HepG2 (cell line): ENCODE measurements at regions not wholly inside any gene's neighbourhood (a gene's known extent, or its start where the extent isn't known, plus 50 kb on each side); places are given as distances from the start of the nearest gene placed in this dataset.

Experiments used
- ATAC-seq: fragments of 200-7000 bp; cut with Tn5 transposase; 3 replicates; pipeline ENCODE4 v1.9.1; 2020; ENCODE audit warnings: mild to moderate bottlenecking, moderate library complexity
- BruUV-seq: library from RNA; stranded (reverse); fragments of 400-500 nt; replicated peaks from 2 replicates; lab custom pipeline; 2021; lab: Mats Ljungman, UMichigan
- CTCF ChIA-PET: fragments of 300-600 bp; formaldehyde crosslinking; extraction: SDS; loops from one replicate; lab custom pipeline; 2021; ENCODE audit warnings: low total read pairs, inconsistent platforms, low intra/inter-chr PET ratio; lab: Yijun Ruan, JAX
- POLR2A ChIA-PET: fragments of 350-600 bp; sonication (Branson Sonifier 250); formaldehyde crosslinking; loops from one replicate; lab custom pipeline; 2020; ENCODE audit warnings: antibody characterized with exemption, inconsistent platforms; lab: Yijun Ruan, JAX
- DNase-seq: peaks from one replicate; pipeline ENCODE4 v3.0.0-alpha.2; 2015; ENCODE audit warnings: low spot score
- FAIRE-seq: peaks from 3 replicates; lab custom pipeline; 2011; peaks lifted over from hg19 to GRCh38; lab: Jason Lieb, UNC
- H2AFZ ChIP-seq: one replicate; pipeline ENCODE4 v1.6.1; 2011; ENCODE audit warnings: low read length, inconsistent platforms
- H3K27ac ChIP-seq: fragments of 300-600 bp; 3 replicates; pipeline ENCODE4 v1.8.0; 2011; ENCODE audit warnings: mixed run types, mild to moderate bottlenecking, mixed read lengths, low read length, inconsistent platforms; ENCODE audit not compliant: insufficient read depth; ENCODE audit errors: extremely low read length
- H3K27me3 ChIP-seq, 2 experiments: fragments of 200-600 bp in 1 of 2; 2 replicates in 1 of 2; 3 replicates in 1 of 2; pipeline versions ENCODE4 v1.6.0 to v1.8.0; 2011; ENCODE audit warnings: low read length in 2 of 2, mild to moderate bottlenecking in 2 of 2, moderate library complexity in 2 of 2, inconsistent platforms in 1 of 2; ENCODE audit not compliant: insufficient read depth in 2 of 2, control insufficient read depth in 1 of 2
- H3K36me3 ChIP-seq, 2 experiments: fragments of 200-600 bp in 1 of 2; replicated peaks in 1 of 2; 2 replicates in 1 of 2; 3 replicates in 1 of 2; pipeline versions ENCODE4 v1.5.1 to v1.8.0; 2011; ENCODE audit warnings: low read length in 2 of 2, inconsistent platforms in 1 of 2; ENCODE audit not compliant: insufficient read depth in 2 of 2, control insufficient read depth in 1 of 2
- H3K4me1 ChIP-seq: 2 replicates; pipeline ENCODE4 v1.5.1; 2012; ENCODE audit warnings: low read length, inconsistent platforms; ENCODE audit not compliant: insufficient read depth
- H3K4me2 ChIP-seq: 2 replicates; pipeline ENCODE4 v1.6.0; 2011; ENCODE audit warnings: low read depth, low read length, inconsistent platforms
- H3K4me3 ChIP-seq, 3 experiments: fragments of 200-600 bp in 1 of 3; sonication (generic), shearing (Covaris generic) in 1 of 3; replicated peaks in 1 of 3; 2 replicates each; pipeline ENCODE4 v1.5.1; 2011 to 2016; ENCODE audit warnings: low read length in 3 of 3, inconsistent platforms in 2 of 3, low read depth in 2 of 3, mild to moderate bottlenecking in 2 of 3, control low read depth in 1 of 3, mixed read lengths in 1 of 3; ENCODE audit not compliant: insufficient read depth in 1 of 3
- H3K79me2 ChIP-seq: one replicate; pipeline ENCODE4 v1.6.1; 2011; ENCODE audit warnings: low read length, inconsistent platforms; ENCODE audit not compliant: insufficient read depth
- H3K9ac ChIP-seq: 2 replicates; pipeline ENCODE4 v1.6.0; 2011; ENCODE audit warnings: mild to moderate bottlenecking, low read depth, low read length, inconsistent platforms; ENCODE audit not compliant: insufficient read depth
- H3K9me3 ChIP-seq: 2 replicates; pipeline ENCODE4 v1.5.1; 2012; ENCODE audit warnings: mild to moderate bottlenecking, low read length
- H4K20me1 ChIP-seq: 2 replicates; pipeline ENCODE4 v1.6.0; 2011; ENCODE audit warnings: inconsistent platforms, mild to moderate bottlenecking, low read length, moderate library complexity; ENCODE audit not compliant: insufficient read depth
- CBFB ChIP-seq: sonication (generic); formaldehyde crosslinking; IDR thresholded peaks from 2 replicates; pipeline ENCODE4 v1.4.0; 2020; ENCODE audit warnings: missing genetic modification reagents
- CBX5 ChIP-seq: sonication (generic); formaldehyde crosslinking; IDR thresholded peaks from 2 replicates; pipeline ENCODE4 v1.4.0; 2020; ENCODE audit warnings: missing genetic modification reagents, borderline replicate concordance
- HNF1B ChIP-seq: sonication (generic); formaldehyde crosslinking; IDR thresholded peaks from 2 replicates; pipeline ENCODE4 v1.5.1; 2020; ENCODE audit warnings: mild to moderate bottlenecking, moderate library complexity, missing genetic modification reagents
- KLF15 ChIP-seq: sonication (generic); formaldehyde crosslinking; IDR thresholded peaks from 2 replicates; pipeline ENCODE4 v1.8.1; 2023; ENCODE audit warnings: borderline replicate concordance, mild to moderate bottlenecking, inconsistent platforms, missing genetic modification reagents, mixed read lengths
- MEF2D ChIP-seq: sonication (generic); formaldehyde crosslinking; IDR thresholded peaks from 2 replicates; pipeline ENCODE4 v1.5.1; 2020; ENCODE audit warnings: mild to moderate bottlenecking, missing genetic modification reagents
- SALL2 ChIP-seq: sonication (generic); formaldehyde crosslinking; IDR thresholded peaks from 2 replicates; pipeline ENCODE4 v1.8.1; 2023; ENCODE audit warnings: mild to moderate bottlenecking, missing genetic modification reagents, inconsistent platforms
- TFDP2 ChIP-seq: sonication (generic); formaldehyde crosslinking; IDR thresholded peaks from 2 replicates; pipeline ENCODE4 v1.4.0; 2020; ENCODE audit warnings: missing genetic modification reagents
- ZNF276 ChIP-seq: sonication (generic); formaldehyde crosslinking; IDR thresholded peaks from 2 replicates; pipeline ENCODE4 v1.4.0; 2020; ENCODE audit warnings: mild to moderate bottlenecking, low read depth, missing genetic modification reagents
- ZNF747 ChIP-seq: sonication (generic); formaldehyde crosslinking; IDR thresholded peaks from 2 replicates; pipeline ENCODE4 v1.8.1; 2023; ENCODE audit warnings: missing genetic modification reagents, mild to moderate bottlenecking, borderline replicate concordance
- WGBS: methylation state at CpG from one replicate; pipeline ENCODE4 v1.1.6; 2017; ENCODE audit warnings: low lambda C conversion rate; 5-methylcytosine and 5-hydroxymethylcytosine counted together
- in situ Hi-C: cut with HindIII; loops from 2 replicates; pipeline ENCODE4 v1.10.0; 2017; ENCODE audit warnings: low pct_unique_long_range_greater_than_20kb; ENCODE audit not compliant: extremely low pct_ligation_motif_present
- intact Hi-C: fragments of 100-400 bp; cut with micrococcal nuclease; formaldehyde crosslinking; loops from one replicate; pipeline ENCODE4 v1.10.0; 2022; ENCODE audit not compliant: unreplicated experiment

GRCh38 chr17:71287071-71287823 lies 833.6 kb upstream of the SOX9 start:
- ATAC-seq (no peak), FAIRE-seq (no peak), DNase-seq (no peak)
- Histone ChIP-seq H3K79me2 (no peaks in the 10 kb centered on the region), H2AFZ (no peak overlapping the region), H3K36me3 (no peaks in the 10 kb centered on the region), H3K27me3 (no peaks in the 10 kb centered on the region), H3K4me2 (no peak overlapping the region), H3K9me3 (peaks cover 55% of the 10 kb centered on the region), H4K20me1 (no peaks in the 10 kb centered on the region), H3K27ac (no peak overlapping the region), H3K4me3 (no peak overlapping the region), H3K9ac (no peak overlapping the region), H3K4me1 (no peaks in the 10 kb centered on the region)
- CTCF ChIA-PET = no interaction called here
- BruUV-seq = no TSS peak
- in situ Hi-C loops = no loop called here
- WGBS = 18% methylated on average over 17 of the region's 17 CpGs
- POLR2A ChIA-PET = no interaction called here
- intact Hi-C loops = no loop called here
- no peak for TF ChIP-seq SALL2 (CRISPR knock-in tag)
- no peak for TF ChIP-seq ZNF747 (CRISPR knock-in tag)
- no peak for TF ChIP-seq KLF15
- no peak for TF ChIP-seq CBX5
- TF ChIP-seq HNF1B (CRISPR knock-in tag) = no peak
- TF ChIP-seq ZNF276 (CRISPR knock-in tag) = no peak
- no peak for TF ChIP-seq MEF2D (CRISPR knock-in tag)
- TF ChIP-seq CBFB = no peak
- no peak for TF ChIP-seq TFDP2
